ENCODE measurements at regions not wholly inside any gene's neighbourhood (a gene's known extent, or its start where the extent isn't known, plus 50 kb on each side); places are given as distances from the start of the nearest gene placed in this dataset.
"Not testable (repeated sequence)": the region's sequence is repeated elsewhere in the genome, so short reads cannot be mapped to it uniquely, and the experiment has no call there.

DNA sequence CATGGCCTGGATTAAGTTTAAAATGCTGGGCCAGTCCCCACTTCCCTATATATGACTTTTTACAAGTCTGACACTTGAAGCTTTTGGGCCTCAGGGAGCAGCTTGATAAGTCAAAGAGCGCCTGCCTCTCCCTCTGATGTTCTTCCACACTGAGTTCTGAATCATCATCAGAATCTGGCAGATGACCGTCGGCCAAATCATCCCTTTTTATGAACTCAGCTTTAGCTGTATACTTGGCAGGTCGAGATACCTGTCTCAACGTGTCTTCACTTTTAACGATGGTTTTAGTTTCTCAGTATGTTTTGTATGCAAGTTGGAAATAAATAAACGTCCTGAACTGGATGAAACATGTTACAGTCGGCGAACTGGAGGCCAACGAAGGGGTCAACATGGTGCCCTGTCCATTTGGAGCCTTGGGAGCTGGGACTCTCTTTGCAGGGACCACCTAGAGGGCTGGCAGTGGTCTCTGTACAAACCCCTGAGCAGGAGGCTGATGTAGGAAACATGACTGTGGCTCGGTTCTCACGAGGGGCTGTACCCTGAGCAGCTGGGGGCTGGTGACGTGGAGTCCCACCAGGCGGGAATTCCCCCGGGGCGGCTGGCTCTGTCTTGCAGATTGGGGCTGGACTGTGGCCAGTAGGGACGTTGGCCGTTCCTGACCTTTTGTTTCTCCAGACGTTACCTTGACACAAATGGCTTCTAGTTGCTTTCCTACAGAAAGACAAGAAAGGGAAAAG lies 192.2 kb upstream of the PRKX start:
- H3K27me3 Mint-ChIP-seq; H3K4me1 Mint-ChIP-seq; ATAC-seq; DNase-seq; H3K9me3 ChIP-seq (ENCODE audit: control insufficient read depth, low read length, poor library complexity, severe bottlenecking); H3K4me3 Mint-ChIP-seq; H3K27ac Mint-ChIP-seq; H3K36me3 Mint-ChIP-seq (ENCODE audit: low read depth): not testable (repeated sequence)

DNA sequence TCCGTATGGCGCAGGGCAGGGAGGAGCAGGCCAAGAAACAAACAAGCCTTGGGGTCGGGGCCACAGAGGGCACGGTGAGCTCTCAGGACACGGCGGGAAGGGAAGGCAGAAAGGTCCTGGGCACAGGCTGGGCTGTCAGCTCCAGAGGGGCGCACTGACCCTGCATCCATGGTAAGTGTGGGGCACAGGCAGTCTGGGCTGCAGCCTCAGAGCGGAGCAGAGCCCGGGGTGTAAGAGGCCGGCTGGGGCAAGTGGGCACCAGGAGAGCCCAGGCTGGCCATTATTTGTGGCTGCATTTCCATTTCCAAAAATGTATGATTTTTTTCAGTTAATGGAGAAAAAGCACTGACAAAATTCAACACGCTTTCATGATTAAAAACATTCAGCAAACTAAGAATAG lies 188.8 kb upstream of the PRKX start:
- H3K4me1 Mint-ChIP-seq; H3K4me3 Mint-ChIP-seq; H3K27ac Mint-ChIP-seq; H3K27me3 Mint-ChIP-seq; H3K36me3 Mint-ChIP-seq (ENCODE audit: low read depth); H3K9me3 ChIP-seq (ENCODE audit: control insufficient read depth, low read length, poor library complexity, severe bottlenecking); DNase-seq; ATAC-seq: not testable (repeated sequence)

DNA sequence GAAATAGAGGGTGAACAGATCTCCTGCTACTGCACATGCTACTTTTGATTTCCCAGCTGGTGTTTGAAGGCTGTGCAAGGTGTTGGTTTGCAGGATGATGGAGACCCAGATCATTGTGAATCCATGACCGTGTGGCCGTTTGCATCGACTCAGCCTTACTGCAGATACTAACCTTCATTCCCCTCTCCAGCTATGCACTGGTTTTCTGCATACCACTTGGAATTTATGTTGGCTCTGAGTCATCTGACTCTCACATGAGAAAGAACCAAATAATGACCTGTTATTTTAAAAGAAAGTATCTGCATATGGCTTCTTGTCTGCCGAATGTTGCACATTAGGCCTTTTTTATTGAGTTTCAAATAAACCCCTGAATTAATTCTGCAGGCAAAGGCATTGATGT lies 183.3 kb upstream of the PRKX start:
- DNase-seq; H3K27ac Mint-ChIP-seq; ATAC-seq; H3K4me1 Mint-ChIP-seq; H3K9me3 ChIP-seq (ENCODE audit: control insufficient read depth, low read length, poor library complexity, severe bottlenecking); H3K36me3 Mint-ChIP-seq (ENCODE audit: low read depth); H3K4me3 Mint-ChIP-seq; H3K27me3 Mint-ChIP-seq: not testable (repeated sequence)

DNA sequence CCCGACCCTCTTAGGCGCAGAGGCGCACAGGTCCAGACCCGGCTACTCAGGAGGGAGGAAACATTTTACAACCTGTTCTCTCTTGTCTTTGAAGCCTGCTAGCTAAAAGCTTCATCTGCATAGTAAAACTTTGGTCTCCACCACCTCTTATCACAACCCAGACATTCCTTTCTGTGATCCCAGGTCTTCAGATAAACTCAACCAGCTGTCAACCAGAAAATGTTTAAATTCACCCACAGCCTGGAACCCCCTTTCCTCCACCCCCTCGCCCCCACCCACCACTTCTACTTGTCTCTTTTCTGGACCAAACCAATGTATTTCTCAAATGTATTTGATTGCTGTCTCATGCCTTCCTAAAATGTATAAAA lies 169.1 kb upstream of the PRKX start:
- not testable (repeated sequence) for H3K36me3 Mint-ChIP-seq (ENCODE audit: low read depth); H3K4me3 Mint-ChIP-seq; H3K9me3 ChIP-seq (ENCODE audit: control insufficient read depth, low read length, poor library complexity, severe bottlenecking); H3K27me3 Mint-ChIP-seq; H3K4me1 Mint-ChIP-seq; H3K27ac Mint-ChIP-seq; DNase-seq; ATAC-seq

DNA sequence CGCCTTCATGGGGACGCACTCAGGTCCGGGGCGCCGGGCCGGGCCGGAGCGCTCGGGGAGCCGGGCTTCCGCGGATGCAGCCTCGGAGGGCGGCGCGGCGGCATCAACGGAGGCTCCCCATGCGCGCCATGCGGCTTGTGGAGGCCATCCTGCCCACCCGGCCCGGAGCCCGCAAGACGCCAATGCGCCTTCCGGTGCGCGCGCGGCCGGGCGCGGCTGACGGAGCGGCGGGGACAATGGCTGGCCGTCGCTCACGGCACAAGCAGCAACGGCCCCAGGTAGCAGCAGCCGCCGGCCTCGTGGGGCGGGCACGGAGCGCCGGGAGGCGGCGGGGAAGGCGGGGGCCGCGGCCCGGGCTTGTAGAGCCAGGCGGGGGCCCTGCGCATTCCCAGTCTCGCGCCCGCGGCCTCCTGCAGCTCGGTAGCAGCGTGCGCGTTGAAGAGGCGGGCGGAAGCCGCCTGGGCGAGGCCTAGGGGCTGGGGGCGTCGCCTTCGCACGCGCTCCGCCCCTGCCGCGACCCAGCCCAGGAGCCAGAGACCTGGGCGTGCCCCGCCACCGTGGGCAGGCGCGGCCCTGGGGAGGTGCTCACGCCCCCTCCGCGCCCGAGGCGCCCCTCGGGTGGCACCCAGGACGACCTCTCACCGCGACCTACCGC lies 168.6 kb upstream of the PRKX start:
- H3K27ac Mint-ChIP-seq = not testable (repeated sequence)

DNA sequence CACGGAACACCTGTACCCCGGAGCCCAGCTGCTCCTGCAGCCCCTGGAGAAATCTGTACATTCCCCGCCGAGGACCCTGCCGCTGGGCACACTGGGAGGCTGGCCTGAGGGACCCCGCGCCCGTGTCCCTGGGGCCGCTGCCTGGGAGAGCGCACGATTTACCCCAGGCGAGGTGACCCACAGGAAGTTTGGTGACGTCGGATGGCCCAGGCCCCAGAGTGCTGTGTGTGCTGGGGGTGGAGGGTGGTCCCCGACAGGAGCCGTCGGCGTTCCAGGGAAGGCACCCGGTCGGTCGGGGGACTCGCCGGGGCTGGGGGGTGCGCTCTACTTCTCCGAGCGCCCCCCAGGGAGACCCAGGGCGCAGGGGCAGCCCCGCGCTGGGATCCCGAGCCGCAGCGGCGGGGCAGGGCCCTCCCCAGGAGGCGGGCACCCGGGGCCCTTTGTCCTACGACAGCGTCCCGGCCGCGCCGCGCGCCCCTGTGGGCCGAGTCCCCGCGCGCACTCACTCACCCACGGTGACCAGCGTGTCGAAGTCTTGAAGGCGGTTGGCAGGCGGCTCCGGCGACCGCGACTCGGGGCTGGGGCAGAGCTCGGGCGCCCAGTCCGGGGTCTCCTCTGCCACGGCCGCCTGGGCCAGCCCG lies 167.9 kb upstream of the PRKX start:
- H3K27me3 Mint-ChIP-seq; H3K4me1 Mint-ChIP-seq; H3K27ac Mint-ChIP-seq; H3K9me3 ChIP-seq (ENCODE audit: control insufficient read depth, low read length, poor library complexity, severe bottlenecking); ATAC-seq; DNase-seq; H3K36me3 Mint-ChIP-seq (ENCODE audit: low read depth); H3K4me3 Mint-ChIP-seq: not testable (repeated sequence)

More for the DNA sequence above, 168.6 kb upstream of the PRKX start:
- H3K36me3 Mint-ChIP-seq (ENCODE audit: low read depth); H3K4me1 Mint-ChIP-seq; H3K27me3 Mint-ChIP-seq; H3K9me3 ChIP-seq (ENCODE audit: control insufficient read depth, low read length, poor library complexity, severe bottlenecking); DNase-seq; H3K4me3 Mint-ChIP-seq: not testable (repeated sequence)
- ATAC-seq = peak; percentile 98

DNA sequence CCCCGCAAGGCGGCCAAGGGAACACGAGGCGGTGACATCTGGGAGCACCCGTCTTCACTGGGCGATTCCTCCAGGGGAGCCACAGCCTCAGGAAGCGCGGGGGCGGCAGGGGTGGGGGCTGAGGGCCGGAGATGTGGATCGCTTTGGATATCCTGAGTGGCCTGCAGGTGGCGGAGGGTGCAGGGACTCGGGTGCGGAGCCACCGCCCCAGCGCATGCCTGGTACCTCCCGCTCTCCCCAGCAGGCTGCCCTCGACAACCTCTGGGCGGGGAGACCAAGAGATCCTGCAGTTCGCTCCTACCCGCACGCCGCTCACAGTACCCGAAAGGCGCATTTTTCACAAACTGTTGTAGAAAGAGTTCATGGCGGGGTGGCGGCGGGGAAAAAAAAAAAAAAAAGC lies 162.9 kb upstream of the PRKX start:
- not testable (repeated sequence) for H3K27ac Mint-ChIP-seq; H3K36me3 Mint-ChIP-seq (ENCODE audit: low read depth); DNase-seq; H3K4me1 Mint-ChIP-seq; H3K9me3 ChIP-seq (ENCODE audit: control insufficient read depth, low read length, poor library complexity, severe bottlenecking); H3K4me3 Mint-ChIP-seq; ATAC-seq; H3K27me3 Mint-ChIP-seq

DNA sequence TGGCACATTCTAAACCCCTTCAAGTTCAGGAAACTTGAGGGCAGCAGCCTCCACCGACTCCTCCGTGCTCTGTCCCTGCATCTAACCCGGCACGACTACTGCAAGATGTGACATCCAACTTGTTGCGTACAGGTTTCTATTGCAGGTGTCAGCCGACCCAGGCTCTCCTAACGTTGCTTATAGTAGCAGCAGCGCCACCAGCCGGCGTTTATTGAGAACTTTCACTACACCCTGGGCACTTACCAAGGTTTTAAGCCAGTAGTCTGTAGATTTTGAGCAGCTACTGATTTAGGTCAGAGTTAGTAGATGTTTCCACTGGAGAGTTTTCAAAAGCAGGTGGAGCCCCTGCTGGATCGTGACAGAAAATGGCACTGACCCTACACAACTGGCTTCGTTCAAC lies 162.2 kb upstream of the PRKX start:
- peak; percentile 42 for ATAC-seq
- H3K4me1 Mint-ChIP-seq; H3K4me3 Mint-ChIP-seq; H3K27me3 Mint-ChIP-seq; H3K27ac Mint-ChIP-seq; DNase-seq; H3K9me3 ChIP-seq (ENCODE audit: control insufficient read depth, low read length, poor library complexity, severe bottlenecking); H3K36me3 Mint-ChIP-seq (ENCODE audit: low read depth): not testable (repeated sequence)

DNA sequence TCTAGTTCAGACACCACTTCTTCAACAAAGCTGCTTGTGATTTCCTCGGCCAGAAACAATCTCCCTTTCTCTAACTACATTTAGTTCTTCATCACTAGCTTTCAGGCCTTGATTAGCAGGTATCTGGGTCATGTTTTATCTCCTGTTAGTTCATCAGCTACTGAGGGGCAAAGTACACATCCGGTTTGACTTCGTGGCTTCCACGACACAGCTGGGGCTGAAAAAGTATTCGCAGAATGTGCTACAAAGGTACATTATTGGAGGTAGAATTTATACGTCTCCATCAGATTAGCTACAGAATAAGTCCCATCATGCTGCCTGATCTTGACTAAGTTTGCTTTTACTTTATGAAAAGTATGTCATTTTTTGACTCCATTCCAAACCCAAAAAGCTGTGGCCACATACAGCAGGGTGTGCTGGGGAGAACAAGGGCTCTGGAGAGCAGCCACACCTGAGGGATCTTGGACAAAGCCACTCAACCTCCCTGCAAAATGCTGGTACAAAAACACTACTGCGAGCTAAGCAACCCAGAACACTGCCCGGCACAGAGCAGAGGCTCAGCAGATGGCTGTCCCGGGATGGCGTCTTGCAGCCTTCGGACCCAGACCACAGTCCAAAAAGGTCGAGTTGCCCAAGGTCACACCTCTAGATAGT lies 158.9 kb upstream of the PRKX start:
- DNase-seq; H3K36me3 Mint-ChIP-seq (ENCODE audit: low read depth); H3K9me3 ChIP-seq (ENCODE audit: control insufficient read depth, low read length, poor library complexity, severe bottlenecking); H3K27me3 Mint-ChIP-seq; H3K4me1 Mint-ChIP-seq; H3K4me3 Mint-ChIP-seq: not testable (repeated sequence)
- peak; percentile 62 for ATAC-seq
- H3K27ac Mint-ChIP-seq = peak overlapping the region; percentile 56

DNA sequence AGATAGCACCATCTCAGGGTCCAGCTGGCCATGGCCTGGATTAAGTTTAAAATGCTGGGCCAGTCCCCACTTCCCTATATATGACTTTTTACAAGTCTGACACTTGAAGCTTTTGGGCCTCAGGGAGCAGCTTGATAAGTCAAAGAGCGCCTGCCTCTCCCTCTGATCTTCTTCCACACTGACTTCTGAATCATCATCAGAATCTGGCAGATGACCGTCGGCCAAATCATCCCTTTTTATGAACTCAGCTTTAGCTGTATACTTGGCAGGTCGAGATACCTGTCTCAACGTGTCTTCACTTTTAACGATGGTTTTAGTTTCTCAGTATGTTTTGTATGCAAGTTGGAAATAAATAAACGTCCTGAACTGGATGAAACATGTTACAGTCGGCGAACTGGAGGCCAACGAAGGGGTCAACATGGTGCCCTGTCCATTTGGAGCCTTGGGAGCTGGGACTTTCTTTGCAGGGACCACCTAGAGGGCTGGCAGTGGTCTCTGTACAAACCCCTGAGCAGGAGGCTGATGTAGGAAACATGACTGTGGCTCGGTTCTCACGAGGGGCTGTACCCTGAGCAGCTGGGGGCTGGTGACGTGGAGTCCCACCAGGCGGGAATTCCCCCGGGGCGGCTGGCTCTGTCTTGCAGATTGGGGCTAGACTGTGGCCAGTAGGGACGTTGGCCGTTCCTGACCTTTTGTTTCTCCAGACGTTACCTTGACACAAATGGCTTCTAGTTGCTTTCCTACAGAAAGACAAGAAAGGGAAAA lies 153.8 kb upstream of the PRKX start:
- not testable (repeated sequence) for H3K4me3 Mint-ChIP-seq; ATAC-seq; H3K36me3 Mint-ChIP-seq (ENCODE audit: low read depth); H3K9me3 ChIP-seq (ENCODE audit: control insufficient read depth, low read length, poor library complexity, severe bottlenecking); H3K27me3 Mint-ChIP-seq; H3K27ac Mint-ChIP-seq; DNase-seq; H3K4me1 Mint-ChIP-seq

DNA sequence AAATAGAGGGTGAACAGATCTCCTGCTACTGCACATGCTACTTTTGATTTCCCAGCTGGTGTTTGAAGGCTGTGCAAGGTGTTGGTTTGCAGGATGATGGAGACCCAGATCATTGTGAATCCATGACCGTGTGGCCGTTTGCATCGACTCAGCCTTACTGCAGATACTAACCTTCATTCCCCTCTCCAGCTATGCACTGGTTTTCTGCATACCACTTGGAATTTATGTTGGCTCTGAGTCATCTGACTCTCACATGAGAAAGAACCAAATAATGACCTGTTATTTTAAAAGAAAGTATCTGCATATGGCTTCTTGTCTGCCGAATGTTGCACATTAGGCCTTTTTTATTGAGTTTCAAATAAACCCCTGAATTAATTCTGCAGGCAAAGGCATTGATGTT lies 144.9 kb upstream of the PRKX start:
- not testable (repeated sequence) for H3K9me3 ChIP-seq (ENCODE audit: control insufficient read depth, low read length, poor library complexity, severe bottlenecking); ATAC-seq; H3K27me3 Mint-ChIP-seq; H3K36me3 Mint-ChIP-seq (ENCODE audit: low read depth); H3K27ac Mint-ChIP-seq; H3K4me3 Mint-ChIP-seq; DNase-seq; H3K4me1 Mint-ChIP-seq

DNA sequence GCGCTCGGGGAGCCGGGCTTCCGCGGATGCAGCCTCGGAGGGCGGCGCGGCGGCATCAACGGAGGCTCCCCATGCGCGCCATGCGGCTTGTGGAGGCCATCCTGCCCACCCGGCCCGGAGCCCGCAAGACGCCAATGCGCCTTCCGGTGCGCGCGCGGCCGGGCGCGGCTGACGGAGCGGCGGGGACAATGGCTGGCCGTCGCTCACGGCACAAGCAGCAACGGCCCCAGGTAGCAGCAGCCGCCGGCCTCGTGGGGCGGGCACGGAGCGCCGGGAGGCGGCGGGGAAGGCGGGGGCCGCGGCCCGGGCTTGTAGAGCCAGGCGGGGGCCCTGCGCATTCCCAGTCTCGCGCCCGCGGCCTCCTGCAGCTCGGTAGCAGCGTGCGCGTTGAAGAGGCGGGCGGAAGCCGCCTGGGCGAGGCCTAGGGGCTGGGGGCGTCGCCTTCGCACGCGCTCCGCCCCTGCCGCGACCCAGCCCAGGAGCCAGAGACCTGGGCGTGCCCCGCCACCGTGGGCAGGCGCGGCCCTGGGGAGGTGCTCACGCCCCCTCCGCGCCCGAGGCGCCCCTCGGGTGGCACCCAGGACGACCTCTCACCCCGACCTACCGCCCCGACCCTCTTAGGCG lies 130.2 kb upstream of the PRKX start:
- not testable (repeated sequence) for H3K4me3 Mint-ChIP-seq; H3K4me1 Mint-ChIP-seq; H3K9me3 ChIP-seq (ENCODE audit: control insufficient read depth, low read length, poor library complexity, severe bottlenecking); H3K27ac Mint-ChIP-seq; H3K36me3 Mint-ChIP-seq (ENCODE audit: low read depth); DNase-seq; H3K27me3 Mint-ChIP-seq
- ATAC-seq = peak; percentile 96
